Vagina (tissue), 2 donors: ENCODE measurements at regions not wholly inside any gene's neighbourhood (a gene's known extent, or its start where the extent isn't known, plus 50 kb on each side); places are given as distances from the start of the nearest gene placed in this dataset.

Source experiments
- CTCF ChIP-seq, 3 experiments: fragments of 450-650 bp in 2 of 3; fragments of 200-600 bp in 1 of 3; sonication (generic) in 1 of 3; IDR thresholded peaks; one replicate each; pipeline ENCODE4 v1.5.1; 2017 to 2019; ENCODE audit warnings: antibody characterized with exemption in 3 of 3, mild to moderate bottlenecking in 2 of 3, moderate library complexity in 2 of 3
- POLR2A ChIP-seq, 2 donors: fragments of 450-650 bp; IDR thresholded peaks; one replicate each; pipeline ENCODE4 v1.6.1; 2017; ENCODE audit warnings: antibody characterized with exemption in 2 of 2, mild to moderate bottlenecking in 2 of 2, moderate library complexity in 2 of 2
- POLR2AphosphoS5 ChIP-seq, 2 donors: sonication (generic); formaldehyde crosslinking; IDR thresholded peaks; one replicate each; pipeline ENCODE4 v1.9.0; 2017; ENCODE audit warnings: antibody characterized with exemption in 2 of 2, mild to moderate bottlenecking in 2 of 2, low read depth in 1 of 2; ENCODE audit not compliant: insufficient read depth in 1 of 2

GRCh38 chr5:147062427-147062826 is 172.4 kb upstream of the STK32A start:
- TF ChIP-seq CTCF (IDR thresholded peaks at IDR 0.05) (no peak), POLR2AphosphoS5 (IDR thresholded peaks at IDR 0.05; ENCODE audit: insufficient read depth in 1 of 2, low read depth in 1 of 2) (no peak), POLR2A (IDR thresholded peaks at IDR 0.05) (no peak)
